ENCODE measurements at regions not wholly inside any gene's neighbourhood (a gene's known extent, or its start where the extent isn't known, plus 50 kb on each side); places are given as distances from the start of the nearest gene placed in this dataset.

- no peak for DNase-seq (ENCODE audit: low spot score)
- no peaks in the 10 kb centered on the region for H3K9me3 ChIP-seq
- TF ChIP-seq, protein P1, sequence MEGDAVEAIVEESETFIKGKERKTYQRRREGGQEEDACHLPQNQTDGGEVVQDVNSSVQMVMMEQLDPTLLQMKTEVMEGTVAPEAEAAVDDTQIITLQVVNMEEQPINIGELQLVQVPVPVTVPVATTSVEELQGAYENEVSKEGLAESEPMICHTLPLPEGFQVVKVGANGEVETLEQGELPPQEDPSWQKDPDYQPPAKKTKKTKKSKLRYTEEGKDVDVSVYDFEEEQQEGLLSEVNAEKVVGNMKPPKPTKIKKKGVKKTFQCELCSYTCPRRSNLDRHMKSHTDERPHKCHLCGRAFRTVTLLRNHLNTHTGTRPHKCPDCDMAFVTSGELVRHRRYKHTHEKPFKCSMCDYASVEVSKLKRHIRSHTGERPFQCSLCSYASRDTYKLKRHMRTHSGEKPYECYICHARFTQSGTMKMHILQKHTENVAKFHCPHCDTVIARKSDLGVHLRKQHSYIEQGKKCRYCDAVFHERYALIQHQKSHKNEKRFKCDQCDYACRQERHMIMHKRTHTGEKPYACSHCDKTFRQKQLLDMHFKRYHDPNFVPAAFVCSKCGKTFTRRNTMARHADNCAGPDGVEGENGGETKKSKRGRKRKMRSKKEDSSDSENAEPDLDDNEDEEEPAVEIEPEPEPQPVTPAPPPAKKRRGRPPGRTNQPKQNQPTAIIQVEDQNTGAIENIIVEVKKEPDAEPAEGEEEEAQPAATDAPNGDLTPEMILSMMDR (IDR thresholded peaks at IDR 0.05): no peak
- no peaks in the 10 kb centered on the region for H3K36me3 ChIP-seq
- no peak overlapping the region for H3K4me3 ChIP-seq
- H3K27ac ChIP-seq: no peak overlapping the region
- peaks cover 0 to 20% of the 10 kb centered on the region in 2 donors for H3K4me1 ChIP-seq
- no peaks in the 10 kb centered on the region for H3K27me3 ChIP-seq
These were observed 99.2 kb downstream of the ANKRD10 start for GRCh38 chr13:110815471-110816204.

DNA sequence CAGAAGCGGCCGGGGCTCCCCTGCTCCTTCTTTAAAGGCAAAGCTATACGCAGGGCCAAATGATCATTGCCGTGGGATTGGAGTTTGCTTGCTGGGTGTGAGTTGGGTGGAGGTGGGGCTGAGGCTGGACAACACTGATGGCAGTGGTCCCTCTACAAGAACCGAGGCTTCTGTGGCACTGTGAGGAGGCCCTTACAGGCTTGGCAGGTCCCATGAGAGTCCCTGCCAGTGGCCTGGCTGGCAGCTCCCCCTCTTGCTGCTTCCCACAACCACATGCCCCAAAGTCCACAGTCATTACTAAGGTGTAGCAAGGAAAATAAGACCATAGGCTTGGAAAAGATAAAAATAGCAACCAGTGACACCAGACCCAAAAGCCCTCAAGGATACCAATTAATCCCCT is 98.4 kb downstream of the ANKRD10 start:
- peaks cover 0 to 19% of the 10 kb centered on the region in 2 donors for H3K4me1 ChIP-seq
- H3K27ac ChIP-seq: no peak overlapping the region
- no peak overlapping the region for H3K4me3 ChIP-seq
- DNase-seq (ENCODE audit: low spot score): no peak
- no peaks in the 10 kb centered on the region for H3K27me3 ChIP-seq
- no peaks in the 10 kb centered on the region for H3K9me3 ChIP-seq
- TF ChIP-seq, protein P1 (IDR thresholded peaks at IDR 0.05): no peak
- no peaks in the 10 kb centered on the region for H3K36me3 ChIP-seq

DNA sequence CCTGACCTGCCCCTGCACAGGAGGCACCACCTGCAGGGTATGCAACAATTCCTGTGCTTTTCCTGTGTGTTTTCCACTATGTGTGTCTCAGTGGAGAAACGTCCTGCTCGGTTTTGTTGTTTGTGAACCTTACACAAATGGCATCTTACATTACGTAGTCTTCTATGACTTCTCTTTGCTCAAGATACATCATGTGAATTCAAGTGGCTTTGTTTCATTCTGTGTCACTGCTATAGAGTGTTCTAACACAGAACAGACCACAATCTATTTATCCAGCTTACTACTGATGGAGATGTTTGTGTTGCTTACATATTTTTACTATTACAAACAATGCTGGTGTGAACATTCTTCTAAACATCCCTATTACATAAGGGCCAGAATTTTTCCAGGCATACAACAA is 97.7 kb downstream of the ANKRD10 start:
- Histone ChIP-seq H3K36me3 (no peaks in the 10 kb centered on the region), H3K4me1 (peaks cover 0 to 13% of the 10 kb centered on the region in 2 donors), H3K9me3 (no peaks in the 10 kb centered on the region), H3K27me3 (no peaks in the 10 kb centered on the region), H3K4me3 (no peak overlapping the region), H3K27ac (no peak overlapping the region)
- DNase-seq (ENCODE audit: low spot score): no peak
- TF ChIP-seq, protein P1 (IDR thresholded peaks at IDR 0.05): no peak

DNA sequence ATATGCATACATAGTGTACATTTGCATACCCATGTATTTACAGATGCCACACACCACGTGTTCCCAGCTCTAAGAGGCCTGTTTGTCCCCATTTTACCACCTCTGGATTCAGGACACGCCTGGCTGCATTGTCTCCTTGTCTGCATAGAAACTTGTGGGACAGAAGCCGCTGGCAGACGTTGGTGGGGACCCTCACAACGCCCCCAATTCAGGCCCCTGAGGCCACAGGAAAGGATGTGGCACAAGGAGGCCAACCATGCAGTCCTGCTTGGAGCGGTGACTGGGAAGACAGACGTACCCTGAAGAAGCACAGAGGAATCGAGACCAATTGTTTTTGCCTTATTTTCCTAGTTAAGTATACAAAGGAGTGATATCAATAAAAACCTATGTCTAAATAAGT is 96.1 kb downstream of the ANKRD10 start:
- no peak overlapping the region for H3K4me3 ChIP-seq
- no peak for DNase-seq (ENCODE audit: low spot score)
- no peaks in the 10 kb centered on the region for H3K27me3 ChIP-seq
- peaks cover 0 to 6% of the 10 kb centered on the region in 2 donors for H3K4me1 ChIP-seq
- TF ChIP-seq, protein P1 (IDR thresholded peaks at IDR 0.05): no peak
- H3K36me3 ChIP-seq: no peaks in the 10 kb centered on the region
- H3K27ac ChIP-seq: no peak overlapping the region
- H3K9me3 ChIP-seq: no peaks in the 10 kb centered on the region

GRCh38 chr13:110819203-110820014 is 95.5 kb downstream of the ANKRD10 start:
- Histone ChIP-seq H3K36me3 (no peaks in the 10 kb centered on the region), H3K9me3 (no peaks in the 10 kb centered on the region), H3K4me1 (peaks cover 0 to 6% of the 10 kb centered on the region in 2 donors), H3K4me3 (no peak overlapping the region), H3K27me3 (no peaks in the 10 kb centered on the region), H3K27ac (no peak overlapping the region)
- peak; percentile 85 for DNase-seq (ENCODE audit: low spot score)
- TF ChIP-seq, protein P1 (IDR thresholded peaks at IDR 0.05): peak; percentile 91 to 98

Measured in right atrium auricular region (tissue), 2 donors.